ENCODE measurements at regions not wholly inside any gene's neighbourhood (a gene's known extent, or its start where the extent isn't known, plus 50 kb on each side); places are given as distances from the start of the nearest gene placed in this dataset.
A peak's percentile ranks its signal among the peaks of the same experiment; 100 is the strongest.

GRCh38 chr15:23750179-23750578 lies 63.1 kb upstream of the NDN start:
- DNase-seq: no peak
- Histone ChIP-seq H3K9me3 (ENCODE audit: control insufficient read depth in 4 of 4, insufficient read depth in 3 of 4, low read length in 3 of 4) (peaks cover 0 to 7% (median 1%) of the 10 kb centered on the region in 4 donors), H3K36me3 (ENCODE audit: control insufficient read depth in 4 of 4, insufficient read depth in 4 of 4, low read length in 4 of 4) (no peaks in the 10 kb centered on the region), H3K4me1 (ENCODE audit: control insufficient read depth in 5 of 5, insufficient read depth in 5 of 5, low read length in 5 of 5) (no peaks in the 10 kb centered on the region), H3K27me3 (ENCODE audit: control insufficient read depth in 3 of 3, insufficient read depth in 3 of 3, low read length in 2 of 3) (no peaks in the 10 kb centered on the region), H3K9ac (ENCODE audit: insufficient read depth in 1 of 2, low read length in 2 of 2) (no peak overlapping the region), H3K4me3 (no peak overlapping the region), H3K27ac (ENCODE audit: low read depth in 1 of 2, low read length in 1 of 2) (no peak overlapping the region)
- WGBS, 2 donors: 77 to 79% methylated on average over 4 of the region's 4 CpGs
- no peak for ATAC-seq (ENCODE audit: insufficient read depth, low FRiP score)
- TF ChIP-seq, protein P1, sequence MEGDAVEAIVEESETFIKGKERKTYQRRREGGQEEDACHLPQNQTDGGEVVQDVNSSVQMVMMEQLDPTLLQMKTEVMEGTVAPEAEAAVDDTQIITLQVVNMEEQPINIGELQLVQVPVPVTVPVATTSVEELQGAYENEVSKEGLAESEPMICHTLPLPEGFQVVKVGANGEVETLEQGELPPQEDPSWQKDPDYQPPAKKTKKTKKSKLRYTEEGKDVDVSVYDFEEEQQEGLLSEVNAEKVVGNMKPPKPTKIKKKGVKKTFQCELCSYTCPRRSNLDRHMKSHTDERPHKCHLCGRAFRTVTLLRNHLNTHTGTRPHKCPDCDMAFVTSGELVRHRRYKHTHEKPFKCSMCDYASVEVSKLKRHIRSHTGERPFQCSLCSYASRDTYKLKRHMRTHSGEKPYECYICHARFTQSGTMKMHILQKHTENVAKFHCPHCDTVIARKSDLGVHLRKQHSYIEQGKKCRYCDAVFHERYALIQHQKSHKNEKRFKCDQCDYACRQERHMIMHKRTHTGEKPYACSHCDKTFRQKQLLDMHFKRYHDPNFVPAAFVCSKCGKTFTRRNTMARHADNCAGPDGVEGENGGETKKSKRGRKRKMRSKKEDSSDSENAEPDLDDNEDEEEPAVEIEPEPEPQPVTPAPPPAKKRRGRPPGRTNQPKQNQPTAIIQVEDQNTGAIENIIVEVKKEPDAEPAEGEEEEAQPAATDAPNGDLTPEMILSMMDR (IDR thresholded peaks at IDR 0.05; ENCODE audit: control extremely low read depth, extremely low read depth): no peak

DNA sequence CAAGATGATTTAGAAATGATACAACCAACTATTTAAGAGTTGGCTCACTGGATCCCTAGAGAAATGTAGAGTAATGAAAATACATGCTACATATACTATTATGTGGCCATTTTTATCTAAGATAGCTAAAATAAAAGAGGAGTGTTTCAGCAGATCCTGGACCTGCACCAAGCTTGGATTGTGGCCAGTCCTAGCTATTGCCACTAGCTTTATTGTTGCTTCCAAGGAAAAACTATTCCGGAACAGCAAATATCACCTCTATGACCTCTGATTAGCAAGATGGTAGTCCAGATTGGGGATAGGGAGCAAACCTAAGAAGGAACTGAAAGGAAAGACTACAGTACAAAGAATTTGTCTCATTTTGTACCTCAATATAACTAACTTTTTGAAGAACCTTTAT lies 63.7 kb upstream of the NDN start:
- no peaks in the 10 kb centered on the region for H3K36me3 ChIP-seq (ENCODE audit: control insufficient read depth in 4 of 4, insufficient read depth in 4 of 4, low read length in 4 of 4)
- H3K4me1 ChIP-seq (ENCODE audit: control insufficient read depth in 5 of 5, insufficient read depth in 5 of 5, low read length in 5 of 5): no peaks in the 10 kb centered on the region
- DNase-seq: peak in 2 of 3 donors; percentile 12 to 53
- no peak overlapping the region for H3K4me3 ChIP-seq
- H3K9me3 ChIP-seq (ENCODE audit: control insufficient read depth in 4 of 4, insufficient read depth in 3 of 4, low read length in 3 of 4): peaks cover 0 to 7% (median 2%) of the 10 kb centered on the region in 4 donors
- no peak for ATAC-seq (ENCODE audit: insufficient read depth, low FRiP score)
- 71 to 82% methylated on average over 1 of the region's 1 CpG for WGBS, 2 donors
- no peak overlapping the region for H3K9ac ChIP-seq (ENCODE audit: insufficient read depth in 1 of 2, low read length in 2 of 2)
- no peak overlapping the region for H3K27ac ChIP-seq (ENCODE audit: low read depth in 1 of 2, low read length in 1 of 2)
- TF ChIP-seq, protein P1 (IDR thresholded peaks at IDR 0.05; ENCODE audit: control extremely low read depth, extremely low read depth): no peak
- no peaks in the 10 kb centered on the region for H3K27me3 ChIP-seq (ENCODE audit: control insufficient read depth in 3 of 3, insufficient read depth in 3 of 3, low read length in 2 of 3)

GRCh38 chr15:23753248-23753647 lies 66.1 kb upstream of the NDN start:
- WGBS, 2 donors: 56 to 71% methylated on average over 2 of the region's 2 CpGs
- H3K9me3 ChIP-seq (ENCODE audit: control insufficient read depth in 4 of 4, insufficient read depth in 3 of 4, low read length in 3 of 4): peaks cover 0 to 6% (median 2%) of the 10 kb centered on the region in 4 donors
- no peak overlapping the region for H3K4me3 ChIP-seq
- DNase-seq (no peak), ATAC-seq (ENCODE audit: insufficient read depth, low FRiP score) (no peak)
- H3K27me3 ChIP-seq (ENCODE audit: control insufficient read depth in 3 of 3, insufficient read depth in 3 of 3, low read length in 2 of 3): no peaks in the 10 kb centered on the region
- H3K27ac ChIP-seq (ENCODE audit: low read depth in 1 of 2, low read length in 1 of 2): no peak overlapping the region
- TF ChIP-seq, protein P1 (IDR thresholded peaks at IDR 0.05; ENCODE audit: control extremely low read depth, extremely low read depth): no peak
- no peaks in the 10 kb centered on the region for H3K4me1 ChIP-seq (ENCODE audit: control insufficient read depth in 5 of 5, insufficient read depth in 5 of 5, low read length in 5 of 5)
- no peaks in the 10 kb centered on the region for H3K36me3 ChIP-seq (ENCODE audit: control insufficient read depth in 4 of 4, insufficient read depth in 4 of 4, low read length in 4 of 4)
- no peak overlapping the region for H3K9ac ChIP-seq (ENCODE audit: insufficient read depth in 1 of 2, low read length in 2 of 2)

- no peaks in the 10 kb centered on the region for H3K4me1 ChIP-seq (ENCODE audit: control insufficient read depth in 5 of 5, insufficient read depth in 5 of 5, low read length in 5 of 5)
- no peak overlapping the region for H3K27ac ChIP-seq (ENCODE audit: low read depth in 1 of 2, low read length in 1 of 2)
- TF ChIP-seq, protein P1 (IDR thresholded peaks at IDR 0.05; ENCODE audit: control extremely low read depth, extremely low read depth): no peak
- peak; percentile 44 to 87 (median 86) for DNase-seq
- ATAC-seq (ENCODE audit: insufficient read depth, low FRiP score): no peak
- no peaks in the 10 kb centered on the region for H3K36me3 ChIP-seq (ENCODE audit: control insufficient read depth in 4 of 4, insufficient read depth in 4 of 4, low read length in 4 of 4)
- H3K27me3 ChIP-seq (ENCODE audit: control insufficient read depth in 3 of 3, insufficient read depth in 3 of 3, low read length in 2 of 3): no peaks in the 10 kb centered on the region
- peaks cover 0 to 7% (median under 1%) of the 10 kb centered on the region in 4 donors for H3K9me3 ChIP-seq (ENCODE audit: control insufficient read depth in 4 of 4, insufficient read depth in 3 of 4, low read length in 3 of 4)
- no peak overlapping the region for H3K4me3 ChIP-seq
- 49 to 63% methylated on average over 7 of the region's 7 CpGs for WGBS, 2 donors
- no peak overlapping the region for H3K9ac ChIP-seq (ENCODE audit: insufficient read depth in 1 of 2, low read length in 2 of 2)
Observed at GRCh38 chr15:23758891-23759290, 71.8 kb upstream of the NDN start.
